Activated gamma-delta T cell treated with Interleukin-2 at 50 U/mL for 16 hours (primary cell): ENCODE measurements at regions not wholly inside any gene's neighbourhood (a gene's known extent, or its start where the extent isn't known, plus 50 kb on each side); places are given as distances from the start of the nearest gene placed in this dataset.
"Not testable (repeated sequence)": the region's sequence is repeated elsewhere in the genome, so short reads cannot be mapped to it uniquely, and the experiment has no call there.

ENCODE experiments used
- DNase-seq: peaks from one replicate; pipeline ENCODE4 v3.0.0-alpha.2; 2020

- not testable (repeated sequence) for DNase-seq
Measured at GRCh38 chr21:18096413-18096812, 148.2 kb upstream of the CHODL start.

GRCh38 chr21:18089786-18090185, 154.8 kb upstream of the CHODL start:
- no peak for DNase-seq

- DNase-seq = no peak
Measured at GRCh38 chr21:18070392-18070791, 174.2 kb upstream of the CHODL start.

GRCh38 chr21:18069875-18070274, 174.8 kb upstream of the CHODL start:
- DNase-seq = no peak

GRCh38 chr21:18060402-18060801, 184.2 kb upstream of the CHODL start:
- DNase-seq = no peak

GRCh38 chr21:18058731-18059398, 185.8 kb upstream of the CHODL start:
- DNase-seq = no peak

GRCh38 chr21:18053151-18053550, 191.5 kb upstream of the CHODL start:
- DNase-seq = no peak

- no peak for DNase-seq
Measured at GRCh38 chr21:18049461-18049860, 195.2 kb upstream of the CHODL start.

- DNase-seq = no peak
Measured at GRCh38 chr21:18041012-18041411, 203.6 kb upstream of the CHODL start.

GRCh38 chr21:18030248-18030647, 211.1 kb upstream of the C21orf91 start:
- DNase-seq = no peak

- DNase-seq = no peak
Measured at GRCh38 chr21:18026359-18026758, 207.2 kb upstream of the C21orf91 start.

GRCh38 chr21:18023711-18024110, 204.6 kb upstream of the C21orf91 start:
- DNase-seq = no peak

GRCh38 chr21:18023157-18023556, 204.0 kb upstream of the C21orf91 start:
- no peak for DNase-seq

- DNase-seq = no peak
Measured at GRCh38 chr21:18007121-18007520, 188.0 kb upstream of the C21orf91 start.

- DNase-seq = no peak
Measured at GRCh38 chr21:18006691-18007090, 187.5 kb upstream of the C21orf91 start.

GRCh38 chr21:18002393-18002792, 183.2 kb upstream of the C21orf91 start:
- DNase-seq = no peak

GRCh38 chr21:18000981-18001686, 182.0 kb upstream of the C21orf91 start:
- no peak for DNase-seq

- not testable (repeated sequence) for DNase-seq
Measured at GRCh38 chr21:17998599-17998998, 179.4 kb upstream of the C21orf91 start.

- DNase-seq = no peak
Measured at GRCh38 chr21:17989780-17990179, 170.6 kb upstream of the C21orf91 start.

GRCh38 chr21:17988102-17988437, 168.9 kb upstream of the C21orf91 start:
- DNase-seq = no peak

GRCh38 chr21:17987382-17988101, 168.4 kb upstream of the C21orf91 start:
- DNase-seq = no peak

- DNase-seq = no peak
Measured at GRCh38 chr21:17981060-17981740, 162.0 kb upstream of the C21orf91 start.

GRCh38 chr21:17979763-17980162, 160.6 kb upstream of the C21orf91 start:
- DNase-seq = no peak

GRCh38 chr21:17978895-17979294, 159.7 kb upstream of the C21orf91 start:
- DNase-seq = no peak
